ENCODE measurements at regions not wholly inside any gene's neighbourhood (a gene's known extent, or its start where the extent isn't known, plus 50 kb on each side); places are given as distances from the start of the nearest gene placed in this dataset.

DNA sequence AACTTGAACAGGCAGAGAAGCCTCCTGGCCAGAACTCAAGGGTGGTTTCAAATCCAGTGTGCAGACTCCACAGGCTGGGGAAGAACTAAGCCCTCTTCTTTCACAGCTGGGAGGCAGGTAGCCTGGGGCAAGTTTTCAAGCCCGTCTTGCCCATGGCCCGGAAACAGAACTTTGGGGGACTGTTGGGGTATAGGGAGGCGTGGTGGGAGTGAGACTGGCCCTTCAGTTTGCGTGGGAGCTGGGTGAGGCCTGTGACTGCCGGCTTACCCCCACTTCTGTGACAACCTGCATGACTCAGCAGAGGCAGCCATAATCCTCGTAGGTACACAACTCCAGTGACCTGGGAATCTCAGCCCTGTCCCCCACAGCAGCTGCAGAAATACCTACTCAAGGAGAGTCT lies 1125.7 kb downstream of the HACE1 start:
- in situ Hi-C loops (cut with MboI), result no loop called here
- intact Hi-C loops (cut with micrococcal nuclease), result no loop called here
- CTCF ChIA-PET (ENCODE audit: low intra/inter-chr PET ratio), result no interaction called here
- H3K36me3 ChIP-seq (ENCODE audit: control insufficient read depth, insufficient read depth, low read length), result no peaks in the 10 kb centered on the region
- no peak overlapping the region for H2AFZ ChIP-seq (ENCODE audit: low read depth, low read length)
- H4K20me1 ChIP-seq (replicated peaks; ENCODE audit: control insufficient read depth, insufficient read depth, low read length), result no peaks in the 10 kb centered on the region
- ATAC-seq (no peak), FAIRE-seq (no peak), DNase-seq (ENCODE audit: extremely low read depth in 1 of 4, low spot score in 3 of 4) (no peak)
- H3K4me3 ChIP-seq, result no peak overlapping the region
- H3K27ac ChIP-seq (ENCODE audit: extremely low read depth, low read depth, low read length), result no peak overlapping the region
- H3K4me1 ChIP-seq (replicated peaks in 1 of 2; ENCODE audit: control insufficient read depth in 2 of 2, insufficient read depth in 2 of 2, low read length in 2 of 2), result no peaks in the 10 kb centered on the region
- no peak overlapping the region for H3K4me2 ChIP-seq (ENCODE audit: insufficient read depth, low read length)
- WGBS (ENCODE audit: insufficient coverage, low coverage, missing lambda C conversion rate), result 3% methylated on average over 5 of the region's 6 CpGs
- H3K9me3 ChIP-seq (replicated peaks; ENCODE audit: control insufficient read depth, insufficient read depth, low read depth, low read length), result no peaks in the 10 kb centered on the region
- no peaks in the 10 kb centered on the region for H3K79me2 ChIP-seq (ENCODE audit: control insufficient read depth, insufficient read depth, low read length)
- BruUV-seq (replicated peaks), result no TSS peak
- no peaks in the 10 kb centered on the region for H3K27me3 ChIP-seq (ENCODE audit: control insufficient read depth in 2 of 2, insufficient read depth in 2 of 2, low read length in 2 of 2)
- H3K9ac ChIP-seq (ENCODE audit: insufficient read depth in 1 of 2, low read depth in 2 of 2, low read length in 2 of 2), result no peak overlapping the region
- no peaks in the 10 kb centered on the region for H3K9me1 ChIP-seq (ENCODE audit: control insufficient read depth, insufficient read depth, low read length)
- POLR2A ChIA-PET, result no interaction called here
- TF ChIP-seq BACH1 (tag; IDR thresholded peaks at IDR 0.05) (no peak), FOXJ3 (CRISPR knock-in tag; IDR thresholded peaks at IDR 0.05) (no peak), KDM5B (IDR thresholded peaks at IDR 0.05; ENCODE audit: insufficient replicate concordance, low read depth, low read length) (no peak), MECOM (CRISPR knock-in tag; IDR thresholded peaks at IDR 0.05) (no peak), ZFX (CRISPR knock-in tag; IDR thresholded peaks at IDR 0.05) (no peak), HEY1 (CRISPR knock-in tag; IDR thresholded peaks at IDR 0.05; ENCODE audit: borderline replicate concordance) (no peak), ELF1 (tag; IDR thresholded peaks at IDR 0.05) (no peak), MEIS2 (IDR thresholded peaks at IDR 0.05; ENCODE audit: partially characterized antibody) (no peak), RUNX1 (IDR thresholded peaks at IDR 0.05; ENCODE audit: low read depth) (no peak)
- TF ChIP-seq, protein P1, sequence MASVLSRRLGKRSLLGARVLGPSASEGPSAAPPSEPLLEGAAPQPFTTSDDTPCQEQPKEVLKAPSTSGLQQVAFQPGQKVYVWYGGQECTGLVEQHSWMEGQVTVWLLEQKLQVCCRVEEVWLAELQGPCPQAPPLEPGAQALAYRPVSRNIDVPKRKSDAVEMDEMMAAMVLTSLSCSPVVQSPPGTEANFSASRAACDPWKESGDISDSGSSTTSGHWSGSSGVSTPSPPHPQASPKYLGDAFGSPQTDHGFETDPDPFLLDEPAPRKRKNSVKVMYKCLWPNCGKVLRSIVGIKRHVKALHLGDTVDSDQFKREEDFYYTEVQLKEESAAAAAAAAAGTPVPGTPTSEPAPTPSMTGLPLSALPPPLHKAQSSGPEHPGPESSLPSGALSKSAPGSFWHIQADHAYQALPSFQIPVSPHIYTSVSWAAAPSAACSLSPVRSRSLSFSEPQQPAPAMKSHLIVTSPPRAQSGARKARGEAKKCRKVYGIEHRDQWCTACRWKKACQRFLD (CRISPR knock-in tag; IDR thresholded peaks at IDR 0.05), result no peak
- TF ChIP-seq, protein P2, sequence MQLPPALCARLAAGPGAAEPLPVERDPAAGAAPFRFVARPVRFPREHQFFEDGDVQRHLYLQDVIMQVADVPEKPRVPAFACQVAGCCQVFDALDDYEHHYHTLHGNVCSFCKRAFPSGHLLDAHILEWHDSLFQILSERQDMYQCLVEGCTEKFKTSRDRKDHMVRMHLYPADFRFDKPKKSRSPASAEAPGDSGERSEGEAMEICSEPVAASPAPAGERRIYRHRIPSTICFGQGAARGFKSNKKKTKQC (CRISPR knock-in tag; IDR thresholded peaks at IDR 0.05), result no peak
- TF ChIP-seq, protein P3, sequence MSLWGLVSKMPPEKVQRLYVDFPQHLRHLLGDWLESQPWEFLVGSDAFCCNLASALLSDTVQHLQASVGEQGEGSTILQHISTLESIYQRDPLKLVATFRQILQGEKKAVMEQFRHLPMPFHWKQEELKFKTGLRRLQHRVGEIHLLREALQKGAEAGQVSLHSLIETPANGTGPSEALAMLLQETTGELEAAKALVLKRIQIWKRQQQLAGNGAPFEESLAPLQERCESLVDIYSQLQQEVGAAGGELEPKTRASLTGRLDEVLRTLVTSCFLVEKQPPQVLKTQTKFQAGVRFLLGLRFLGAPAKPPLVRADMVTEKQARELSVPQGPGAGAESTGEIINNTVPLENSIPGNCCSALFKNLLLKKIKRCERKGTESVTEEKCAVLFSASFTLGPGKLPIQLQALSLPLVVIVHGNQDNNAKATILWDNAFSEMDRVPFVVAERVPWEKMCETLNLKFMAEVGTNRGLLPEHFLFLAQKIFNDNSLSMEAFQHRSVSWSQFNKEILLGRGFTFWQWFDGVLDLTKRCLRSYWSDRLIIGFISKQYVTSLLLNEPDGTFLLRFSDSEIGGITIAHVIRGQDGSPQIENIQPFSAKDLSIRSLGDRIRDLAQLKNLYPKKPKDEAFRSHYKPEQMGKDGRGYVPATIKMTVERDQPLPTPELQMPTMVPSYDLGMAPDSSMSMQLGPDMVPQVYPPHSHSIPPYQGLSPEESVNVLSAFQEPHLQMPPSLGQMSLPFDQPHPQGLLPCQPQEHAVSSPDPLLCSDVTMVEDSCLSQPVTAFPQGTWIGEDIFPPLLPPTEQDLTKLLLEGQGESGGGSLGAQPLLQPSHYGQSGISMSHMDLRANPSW (CRISPR knock-in tag; IDR thresholded peaks at IDR 0.05), result no peak
- TF ChIP-seq, protein P4, sequence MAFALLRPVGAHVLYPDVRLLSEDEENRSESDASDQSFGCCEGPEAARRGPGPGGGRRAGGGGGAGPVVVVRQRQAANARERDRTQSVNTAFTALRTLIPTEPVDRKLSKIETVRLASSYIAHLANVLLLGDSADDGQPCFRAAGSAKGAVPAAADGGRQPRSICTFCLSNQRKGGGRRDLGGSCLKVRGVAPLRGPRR (CRISPR knock-in tag; IDR thresholded peaks at IDR 0.05), result no peak
